B cell (primary cell): ENCODE measurements at regions not wholly inside any gene's neighbourhood (a gene's known extent, or its start where the extent isn't known, plus 50 kb on each side); places are given as distances from the start of the nearest gene placed in this dataset.

Source experiments
- ATAC-seq: fragments of 200-7000 bp; cut with Tn5 transposase; one replicate; pipeline ENCODE4 v1.10.0; 2021; ENCODE audit warnings: low read depth, mild to moderate bottlenecking, moderate number of reproducible peaks, moderate library complexity
- CTCF ChIA-PET: fragments of 350-600 bp; sonication (Branson Sonifier 250); formaldehyde crosslinking; loops from one replicate; lab custom pipeline; 2021; ENCODE audit warnings: antibody characterized with exemption, inconsistent platforms; lab: Charles Lee
- POLR2A ChIA-PET: fragments of 350-600 bp; sonication (Branson Sonifier 250); formaldehyde crosslinking; loops from one replicate; lab custom pipeline; 2021; ENCODE audit warnings: antibody characterized with exemption; lab: Charles Lee
- DNase-seq: peaks from one replicate; pipeline ENCODE4 v3.0.0; 2013
- H2AFZ ChIP-seq: 2 replicates; pipeline ENCODE4 v1.6.1; 2012; ENCODE audit warnings: mild to moderate bottlenecking, low read depth, low read length; ENCODE audit not compliant: insufficient read depth, poor library complexity, severe bottlenecking
- H3K27ac ChIP-seq, 2 donors: 1 replicate in 1 of 2; 2 replicates in 1 of 2; pipeline ENCODE4 v1.5.1; 2012 to 2013; ENCODE audit warnings: low read length in 2 of 2, mild to moderate bottlenecking in 2 of 2, moderate library complexity in 1 of 2
- H3K27me3 ChIP-seq, 4 experiments: fragments of 200-600 bp in 1 of 4; sonication (generic) in 1 of 4; replicated peaks in 1 of 4; 1 replicate in 2 of 4; 2 replicates in 2 of 4; pipeline versions ENCODE4 v1.6.1 to v1.7.0; 2013 to 2016; ENCODE audit warnings: low read length in 3 of 4, mild to moderate bottlenecking in 2 of 4, mixed read lengths in 1 of 4, moderate library complexity in 1 of 4; ENCODE audit not compliant: insufficient read depth in 4 of 4, control insufficient read depth in 3 of 4; ENCODE audit errors: control extremely low read depth in 1 of 4
- H3K36me3 ChIP-seq, 2 experiments: replicated peaks in 1 of 2; 1 replicate in 1 of 2; 2 replicates in 1 of 2; pipeline versions ENCODE4 v1.6.1 to v1.7.1; 2013; ENCODE audit warnings: low read length in 1 of 2; ENCODE audit not compliant: insufficient read depth in 2 of 2, control insufficient read depth in 1 of 2; ENCODE audit errors: control extremely low read depth in 1 of 2, extremely low read depth in 1 of 2
- H3K4me1 ChIP-seq, 2 donors: fragments of 200-600 bp in 1 of 2; sonication (generic) in 1 of 2; 1 replicate in 1 of 2; 2 replicates in 1 of 2; pipeline versions ENCODE4 v1.5.1 to v1.6.1; 2013 to 2017; ENCODE audit warnings: low read length in 2 of 2; ENCODE audit not compliant: control insufficient read depth in 2 of 2, insufficient read depth in 2 of 2
- H3K4me2 ChIP-seq: replicated peaks from 2 replicates; pipeline ENCODE3; 2012; ENCODE audit warnings: mild to moderate bottlenecking, low read depth, low read length; ENCODE audit not compliant: poor library complexity, severe bottlenecking
- H3K4me3 ChIP-seq, 5 experiments: fragments of 200-600 bp in 1 of 5; sonication (generic) in 1 of 5; 1 replicate in 3 of 5; 2 replicates in 2 of 5; pipeline versions ENCODE4 v1.5.1 to v1.7.0; 2011 to 2016; ENCODE audit warnings: low read length in 4 of 5, mild to moderate bottlenecking in 4 of 5, low read depth in 2 of 5, control low read depth in 1 of 5, moderate library complexity in 1 of 5; ENCODE audit not compliant: insufficient read depth in 1 of 5; ENCODE audit errors: control extremely low read depth in 1 of 5, extremely low read depth in 1 of 5
- H3K79me2 ChIP-seq: fragments of 200-600 bp; sonication (generic); one replicate; pipeline ENCODE4 v1.6.0; 2016; ENCODE audit warnings: low read length; ENCODE audit not compliant: control insufficient read depth, insufficient read depth
- H3K9ac ChIP-seq: fragments of 200-600 bp; sonication (generic); 2 replicates; pipeline ENCODE4 v1.6.1; 2017; ENCODE audit warnings: mild to moderate bottlenecking, low read length, moderate library complexity
- H3K9me3 ChIP-seq, 3 donors: one replicate each; pipeline versions ENCODE4 v1.6.1 to v1.7.1; 2013; ENCODE audit warnings: low read length in 2 of 3; ENCODE audit not compliant: control insufficient read depth in 2 of 3, insufficient read depth in 1 of 3; ENCODE audit errors: control extremely low read depth in 1 of 3
- H4K20me1 ChIP-seq: 2 replicates; pipeline ENCODE4 v1.6.0; 2012; ENCODE audit warnings: mild to moderate bottlenecking, low read length; ENCODE audit not compliant: insufficient read depth, control insufficient read depth, poor library complexity, severe bottlenecking
- H3K27ac Mint-ChIP-seq: one replicate; pipeline ENCODE4 v1.8.0; 2021; ENCODE audit warnings: mixed read lengths
- H3K27me3 Mint-ChIP-seq: one replicate; pipeline ENCODE4 v1.8.0; 2021; ENCODE audit warnings: mixed read lengths
- H3K4me1 Mint-ChIP-seq: one replicate; pipeline ENCODE4 v1.8.0; 2021; ENCODE audit warnings: mixed read lengths
- H3K4me3 Mint-ChIP-seq: one replicate; pipeline ENCODE4 v1.8.0; 2021; ENCODE audit warnings: mixed read lengths
- H3K9me3 Mint-ChIP-seq: one replicate; pipeline ENCODE4 v1.8.0; 2022; ENCODE audit warnings: mixed read lengths; ENCODE audit not compliant: insufficient read depth
- EZH2 ChIP-seq: IDR thresholded peaks from 2 replicates; pipeline ENCODE4 v1.6.1; 2012; ENCODE audit warnings: borderline replicate concordance, low read depth, mild to moderate bottlenecking, moderate library complexity, low read length; ENCODE audit not compliant: insufficient read depth, poor library complexity, severe bottlenecking
- WGBS: methylation state at CpG from one replicate; pipeline ENCODE4 v1.1.5; 2013; ENCODE audit warnings: missing lambda C conversion rate; ENCODE audit not compliant: insufficient coverage; 5-methylcytosine and 5-hydroxymethylcytosine counted together
- intact Hi-C: fragments of 100-400 bp; cut with micrococcal nuclease; formaldehyde crosslinking; loops from one replicate; pipeline ENCODE4 v1.10.0; 2022
- TF ChIP-seq, protein P1 (sequence below): fragments of 200-600 bp; IDR thresholded peaks from one replicate; pipeline ENCODE4 v1.8.0; 2022; ENCODE audit warnings: antibody characterized with exemption, mild to moderate bottlenecking

DNA sequence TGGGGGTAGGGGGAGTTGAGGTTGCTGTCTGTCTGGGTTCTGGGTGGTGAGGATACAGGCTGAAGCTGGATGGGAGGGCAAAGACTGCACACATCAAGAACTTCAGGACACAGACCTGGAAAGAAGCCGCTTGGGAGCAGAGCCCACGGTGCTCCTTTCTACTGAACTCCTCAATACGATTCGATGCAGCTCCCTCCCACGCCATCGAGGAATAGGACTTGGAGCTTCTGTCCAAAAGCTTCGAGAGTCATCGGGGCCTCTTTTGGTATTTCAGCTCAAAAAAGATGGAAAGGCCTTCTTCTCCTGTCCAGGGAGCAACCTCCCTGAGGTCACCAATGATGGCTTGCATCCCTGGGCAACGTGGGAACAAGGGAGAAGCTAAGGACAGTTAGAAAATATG is 407.1 kb upstream of the MGMT start:
- Histone ChIP-seq H4K20me1 (no peaks in the 10 kb centered on the region), H3K4me2 (no peak overlapping the region), H3K4me3 (no peak overlapping the region), H3K4me1 (peaks cover 0 to 12% of the 10 kb centered on the region in 2 donors), H3K36me3 (no peaks in the 10 kb centered on the region), H3K9ac (no peak overlapping the region), H2AFZ (no peak overlapping the region), H3K27me3 (no peaks in the 10 kb centered on the region), H3K79me2 (no peaks in the 10 kb centered on the region), H3K27ac (no peak overlapping the region), H3K9me3 (no peaks in the 10 kb centered on the region)
- 93% methylated on average over 8 of the region's 9 CpGs for WGBS
- Mint-ChIP-seq H3K27me3 (peaks cover 4% of the 10 kb centered on the region), H3K4me1 (peaks cover 12% of the 10 kb centered on the region), H3K9me3 (no peaks in the 10 kb centered on the region), H3K4me3 (no peak overlapping the region), H3K27ac (no peak overlapping the region)
- POLR2A ChIA-PET: no interaction called here
- ATAC-seq (no peak), DNase-seq (no peak)
- CTCF ChIA-PET: no interaction called here
- intact Hi-C loops: no loop called here
- TF ChIP-seq, protein P1, sequence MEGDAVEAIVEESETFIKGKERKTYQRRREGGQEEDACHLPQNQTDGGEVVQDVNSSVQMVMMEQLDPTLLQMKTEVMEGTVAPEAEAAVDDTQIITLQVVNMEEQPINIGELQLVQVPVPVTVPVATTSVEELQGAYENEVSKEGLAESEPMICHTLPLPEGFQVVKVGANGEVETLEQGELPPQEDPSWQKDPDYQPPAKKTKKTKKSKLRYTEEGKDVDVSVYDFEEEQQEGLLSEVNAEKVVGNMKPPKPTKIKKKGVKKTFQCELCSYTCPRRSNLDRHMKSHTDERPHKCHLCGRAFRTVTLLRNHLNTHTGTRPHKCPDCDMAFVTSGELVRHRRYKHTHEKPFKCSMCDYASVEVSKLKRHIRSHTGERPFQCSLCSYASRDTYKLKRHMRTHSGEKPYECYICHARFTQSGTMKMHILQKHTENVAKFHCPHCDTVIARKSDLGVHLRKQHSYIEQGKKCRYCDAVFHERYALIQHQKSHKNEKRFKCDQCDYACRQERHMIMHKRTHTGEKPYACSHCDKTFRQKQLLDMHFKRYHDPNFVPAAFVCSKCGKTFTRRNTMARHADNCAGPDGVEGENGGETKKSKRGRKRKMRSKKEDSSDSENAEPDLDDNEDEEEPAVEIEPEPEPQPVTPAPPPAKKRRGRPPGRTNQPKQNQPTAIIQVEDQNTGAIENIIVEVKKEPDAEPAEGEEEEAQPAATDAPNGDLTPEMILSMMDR: no peak
- no peak for TF ChIP-seq EZH2

DNA sequence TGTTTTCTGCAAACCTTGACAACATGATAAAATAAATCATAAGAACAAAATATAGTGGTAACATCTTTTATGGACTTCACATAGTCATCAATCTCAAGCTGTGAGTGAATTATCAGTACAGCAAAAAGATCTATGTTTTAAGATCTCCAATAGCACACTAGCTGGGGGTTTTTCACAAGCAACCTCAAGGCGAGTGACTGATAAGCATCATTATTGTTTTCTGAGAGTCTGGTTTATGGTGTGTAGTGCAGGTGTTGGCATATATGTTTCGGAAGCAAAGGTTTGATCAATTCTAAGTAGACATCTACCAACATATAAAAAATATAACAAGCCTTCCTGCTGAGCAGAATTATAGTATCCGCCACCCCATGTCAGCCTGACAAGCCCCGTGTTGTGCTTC is 403.8 kb upstream of the MGMT start:
- Histone ChIP-seq H3K9me3 (no peaks in the 10 kb centered on the region), H3K9ac (no peak overlapping the region), H3K4me2 (no peak overlapping the region), H4K20me1 (no peaks in the 10 kb centered on the region), H3K27me3 (no peaks in the 10 kb centered on the region), H2AFZ (no peak overlapping the region), H3K27ac (no peak overlapping the region), H3K4me3 (no peak overlapping the region), H3K4me1 (peaks cover 0 to 2% of the 10 kb centered on the region in 2 donors), H3K79me2 (no peaks in the 10 kb centered on the region), H3K36me3 (no peaks in the 10 kb centered on the region)
- DNase-seq: no peak
- H3K4me1 Mint-ChIP-seq: peaks cover 2% of the 10 kb centered on the region
- TF ChIP-seq, protein P1: no peak
- no peak for TF ChIP-seq EZH2
- peaks cover 4% of the 10 kb centered on the region for H3K27me3 Mint-ChIP-seq
- no peak overlapping the region for H3K4me3 Mint-ChIP-seq
- intact Hi-C loops: no loop called here
- no peak for ATAC-seq
- no peak overlapping the region for H3K27ac Mint-ChIP-seq
- ChIA-PET POLR2A (no interaction called here), CTCF (no interaction called here)
- H3K9me3 Mint-ChIP-seq: no peaks in the 10 kb centered on the region
- no CpG with 5 or more reads among the region's 4 CpGs for WGBS
